ENCODE measurements at regions not wholly inside any gene's neighbourhood (a gene's known extent, or its start where the extent isn't known, plus 50 kb on each side); places are given as distances from the start of the nearest gene placed in this dataset.
"Not testable (repeated sequence)": the region's sequence is repeated elsewhere in the genome, so short reads cannot be mapped to it uniquely, and the experiment has no call there.

- TF ChIP-seq CTCF (IDR thresholded peaks at IDR 0.05; ENCODE audit: insufficient read depth, low read length); POLR2AphosphoS5 (IDR thresholded peaks at IDR 0.05; ENCODE audit: low read depth): not testable (repeated sequence)
These were observed 407.6 kb downstream of the TUBA3C start for GRCh38 chr13:18773988-18774387.
